ENCODE measurements at regions not wholly inside any gene's neighbourhood (a gene's known extent, or its start where the extent isn't known, plus 50 kb on each side); places are given as distances from the start of the nearest gene placed in this dataset.

- Histone ChIP-seq H3K4me1 (ENCODE audit: insufficient read depth, low read length) (no peaks in the 10 kb centered on the region), H3K4me3 (ENCODE audit: low read length) (no peak overlapping the region), H3K36me3 (ENCODE audit: insufficient read depth, low read length) (no peaks in the 10 kb centered on the region), H3K9me3 (ENCODE audit: control insufficient read depth in 1 of 2, insufficient read depth in 1 of 2, low read length in 2 of 2) (peaks cover 0 to 3% of the 10 kb centered on the region in 2 experiments), H3K27ac (ENCODE audit: low read depth in 1 of 2, low read length in 2 of 2) (no peak overlapping the region), H3K27me3 (ENCODE audit: control insufficient read depth in 1 of 2, insufficient read depth in 2 of 2, low read length in 2 of 2) (no peaks in the 10 kb centered on the region)
- Mint-ChIP-seq H3K27me3 (peaks cover 8% of the 10 kb centered on the region), H3K4me1 (ENCODE audit: low read depth) (no peaks in the 10 kb centered on the region), H3K36me3 (ENCODE audit: low read depth) (no peaks in the 10 kb centered on the region), H3K27ac (no peak overlapping the region), H3K9me3 (no peaks in the 10 kb centered on the region), H3K4me3 (no peak overlapping the region)
- ATAC-seq (ENCODE audit: poor library complexity) (no peak), DNase-seq (no peak)
- ChIA-PET CTCF (no interaction called here), POLR2A (no interaction called here)
- no peak for TF ChIP-seq CTCF (IDR thresholded peaks at IDR 0.05)
- intact Hi-C loops (cut with DNase I, micrococcal nuclease): no loop called here
Observed at GRCh38 chr2:15833731-15834130, 106.6 kb upstream of the MYCN start.

GRCh38 chr2:15834381-15835031 is 105.8 kb upstream of the MYCN start:
- H3K4me3 ChIP-seq (ENCODE audit: low read length): no peak overlapping the region

GRCh38 chr2:15835991-15836688 is 104.2 kb upstream of the MYCN start:
- H3K4me1 Mint-ChIP-seq (ENCODE audit: low read depth): no peaks in the 10 kb centered on the region
- intact Hi-C loops (cut with DNase I, micrococcal nuclease): no loop called here
- no peak overlapping the region for H3K27ac ChIP-seq (ENCODE audit: low read depth in 1 of 2, low read length in 2 of 2)
- ATAC-seq (ENCODE audit: poor library complexity) (no peak), DNase-seq (no peak)
- H3K4me3 ChIP-seq (ENCODE audit: low read length): no peak overlapping the region
- H3K9me3 Mint-ChIP-seq: no peaks in the 10 kb centered on the region
- ChIA-PET POLR2A (no interaction called here), CTCF (no interaction called here)
- no peaks in the 10 kb centered on the region for H3K27me3 ChIP-seq (ENCODE audit: control insufficient read depth in 1 of 2, insufficient read depth in 2 of 2, low read length in 2 of 2)
- peaks cover 8% of the 10 kb centered on the region for H3K27me3 Mint-ChIP-seq
- TF ChIP-seq CTCF (IDR thresholded peaks at IDR 0.05): no peak
- no peaks in the 10 kb centered on the region for H3K36me3 ChIP-seq (ENCODE audit: insufficient read depth, low read length)
- peaks cover 0 to 3% of the 10 kb centered on the region in 2 experiments for H3K9me3 ChIP-seq (ENCODE audit: control insufficient read depth in 1 of 2, insufficient read depth in 1 of 2, low read length in 2 of 2)
- H3K36me3 Mint-ChIP-seq (ENCODE audit: low read depth): no peaks in the 10 kb centered on the region
- no peak overlapping the region for H3K27ac Mint-ChIP-seq
- H3K4me3 Mint-ChIP-seq: no peak overlapping the region
- H3K4me1 ChIP-seq (ENCODE audit: insufficient read depth, low read length): no peaks in the 10 kb centered on the region

More at GRCh38 chr2:15834381-15835031, 105.8 kb upstream of the MYCN start:
- peaks cover 8% of the 10 kb centered on the region for H3K27me3 Mint-ChIP-seq
- Histone ChIP-seq H3K36me3 (ENCODE audit: insufficient read depth, low read length) (no peaks in the 10 kb centered on the region), H3K4me1 (ENCODE audit: insufficient read depth, low read length) (no peaks in the 10 kb centered on the region), H3K27ac (ENCODE audit: low read depth in 1 of 2, low read length in 2 of 2) (no peak overlapping the region), H3K9me3 (ENCODE audit: control insufficient read depth in 1 of 2, insufficient read depth in 1 of 2, low read length in 2 of 2) (peaks cover 0 to 3% of the 10 kb centered on the region in 2 experiments), H3K27me3 (ENCODE audit: control insufficient read depth in 1 of 2, insufficient read depth in 2 of 2, low read length in 2 of 2) (no peaks in the 10 kb centered on the region)
- H3K36me3 Mint-ChIP-seq (ENCODE audit: low read depth): no peaks in the 10 kb centered on the region
- intact Hi-C loops (cut with DNase I, micrococcal nuclease): no loop called here
- DNase-seq: no peak
- ChIA-PET POLR2A (no interaction called here), CTCF (no interaction called here)
- H3K4me1 Mint-ChIP-seq (ENCODE audit: low read depth): no peaks in the 10 kb centered on the region
- TF ChIP-seq CTCF (IDR thresholded peaks at IDR 0.05): no peak
- no peak overlapping the region for H3K4me3 Mint-ChIP-seq
- H3K27ac Mint-ChIP-seq: no peak overlapping the region
- H3K9me3 Mint-ChIP-seq: no peaks in the 10 kb centered on the region
- ATAC-seq (ENCODE audit: poor library complexity): no peak
